MCF 10A (cell line): ENCODE measurements at regions not wholly inside any gene's neighbourhood (a gene's known extent, or its start where the extent isn't known, plus 50 kb on each side); places are given as distances from the start of the nearest gene placed in this dataset.
"Not testable (repeated sequence)": the region's sequence is repeated elsewhere in the genome, so short reads cannot be mapped to it uniquely, and the experiment has no call there.

ENCODE experiments used
- BruUV-seq: library from RNA; stranded (reverse); fragments of 400-500 nt; replicated peaks from 2 replicates; lab custom pipeline; 2021; lab: Mats Ljungman, UMichigan
- CTCF ChIA-PET: fragments of 300-600 bp; sonication (Branson Sonifier 250); formaldehyde crosslinking; extraction: SDS; loops from one replicate; lab custom pipeline; 2021; ENCODE audit warnings: antibody characterized with exemption, inconsistent platforms; lab: Yijun Ruan, JAX
- POLR2A ChIA-PET: fragments of 300-600, 350-650 bp; sonication (Branson Sonifier 250); formaldehyde crosslinking; extraction: SDS; loops from one replicate; lab custom pipeline; 2020; ENCODE audit warnings: antibody characterized with exemption, inconsistent platforms; lab: Yijun Ruan, JAX
- DNase-seq: peaks from one replicate; pipeline ENCODE4 v3.0.0-alpha.2; 2018; ENCODE audit not compliant: unreplicated experiment
- H3K27ac Mint-ChIP-seq: one replicate; pipeline ENCODE4 v1.8.0; 2022; ENCODE audit warnings: mild to moderate bottlenecking, low read depth, mixed read lengths; ENCODE audit not compliant: unreplicated experiment
- H3K27me3 Mint-ChIP-seq: one replicate; pipeline ENCODE4 v1.8.0; 2022; ENCODE audit warnings: mixed read lengths; ENCODE audit not compliant: insufficient read depth, unreplicated experiment
- H3K36me3 Mint-ChIP-seq: one replicate; pipeline ENCODE4 v1.8.0; 2022; ENCODE audit warnings: mild to moderate bottlenecking, moderate library complexity, mixed read lengths; ENCODE audit not compliant: insufficient read depth, unreplicated experiment
- H3K4me1 Mint-ChIP-seq: one replicate; pipeline ENCODE4 v1.8.0; 2022; ENCODE audit warnings: mixed read lengths; ENCODE audit not compliant: insufficient read depth, unreplicated experiment
- H3K4me3 Mint-ChIP-seq: one replicate; pipeline ENCODE4 v1.8.0; 2022; ENCODE audit warnings: mild to moderate bottlenecking, moderate library complexity, mixed read lengths; ENCODE audit not compliant: unreplicated experiment
- H3K9me3 Mint-ChIP-seq: one replicate; pipeline ENCODE4 v1.8.0; 2022; ENCODE audit warnings: mixed read lengths; ENCODE audit not compliant: unreplicated experiment
- intact Hi-C: fragments of 100-400 bp; cut with micrococcal nuclease; formaldehyde crosslinking; loops from 2 replicates; pipeline ENCODE4 v1.14.1; 2022
- TF ChIP-seq, protein P1 (sequence below): fragments of 200-600 bp; IDR thresholded peaks from one replicate; pipeline ENCODE4 v1.8.0; 2022; ENCODE audit warnings: antibody characterized with exemption, mild to moderate bottlenecking; ENCODE audit not compliant: unreplicated experiment

DNA sequence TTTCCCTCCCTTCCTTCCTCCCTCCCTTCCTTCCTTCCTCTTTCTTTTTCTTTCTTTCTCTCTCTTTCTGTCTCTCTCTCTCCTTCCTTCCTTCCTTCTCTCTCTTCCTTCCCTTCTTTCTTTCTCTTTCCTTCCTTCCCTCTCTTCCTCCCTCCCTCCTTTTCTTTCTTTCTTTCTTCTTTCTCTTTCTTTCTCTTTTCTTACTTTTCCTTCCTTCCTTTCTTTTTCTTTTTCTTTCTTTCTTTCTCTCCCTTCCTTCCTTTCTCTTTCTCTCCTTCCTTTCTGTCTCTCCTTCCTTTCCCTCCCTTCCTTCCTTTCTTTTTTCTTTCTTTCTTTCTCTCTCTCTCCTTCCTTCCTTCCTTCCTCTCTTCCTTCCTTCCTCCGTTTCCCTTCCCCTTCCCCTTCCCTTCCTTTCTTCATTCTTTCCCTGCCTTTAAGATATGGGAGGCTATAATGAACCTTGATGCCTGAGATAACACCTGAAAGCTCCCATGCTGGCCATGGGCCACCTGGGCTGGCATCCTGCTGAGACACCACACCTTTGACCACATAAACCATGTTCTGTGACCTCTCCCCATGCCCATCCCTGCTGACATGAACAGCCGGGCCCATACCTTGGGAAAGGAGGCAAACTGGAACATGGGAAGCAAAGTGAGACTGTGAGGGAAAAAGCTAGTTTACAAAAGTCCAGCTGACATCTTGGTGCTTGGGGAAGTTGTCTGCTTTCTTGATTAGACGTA, 197.8 kb upstream of the ZNF618 start:
- POLR2A ChIA-PET = no interaction called here
- peaks cover 12% of the 10 kb centered on the region for H3K4me1 Mint-ChIP-seq
- intact Hi-C loops = no loop called here
- BruUV-seq = no TSS peak
- CTCF ChIA-PET = interaction anchor here (0.6 to 1.0 kb wide), 5 partner anchors 23 to 613 kb away, joined by 3 to 5 read pairs (median 3); no protein-coding TSS in a partner anchor
- H3K27ac Mint-ChIP-seq = no peak overlapping the region
- H3K27me3 Mint-ChIP-seq = no peaks in the 10 kb centered on the region
- TF ChIP-seq, protein P1, sequence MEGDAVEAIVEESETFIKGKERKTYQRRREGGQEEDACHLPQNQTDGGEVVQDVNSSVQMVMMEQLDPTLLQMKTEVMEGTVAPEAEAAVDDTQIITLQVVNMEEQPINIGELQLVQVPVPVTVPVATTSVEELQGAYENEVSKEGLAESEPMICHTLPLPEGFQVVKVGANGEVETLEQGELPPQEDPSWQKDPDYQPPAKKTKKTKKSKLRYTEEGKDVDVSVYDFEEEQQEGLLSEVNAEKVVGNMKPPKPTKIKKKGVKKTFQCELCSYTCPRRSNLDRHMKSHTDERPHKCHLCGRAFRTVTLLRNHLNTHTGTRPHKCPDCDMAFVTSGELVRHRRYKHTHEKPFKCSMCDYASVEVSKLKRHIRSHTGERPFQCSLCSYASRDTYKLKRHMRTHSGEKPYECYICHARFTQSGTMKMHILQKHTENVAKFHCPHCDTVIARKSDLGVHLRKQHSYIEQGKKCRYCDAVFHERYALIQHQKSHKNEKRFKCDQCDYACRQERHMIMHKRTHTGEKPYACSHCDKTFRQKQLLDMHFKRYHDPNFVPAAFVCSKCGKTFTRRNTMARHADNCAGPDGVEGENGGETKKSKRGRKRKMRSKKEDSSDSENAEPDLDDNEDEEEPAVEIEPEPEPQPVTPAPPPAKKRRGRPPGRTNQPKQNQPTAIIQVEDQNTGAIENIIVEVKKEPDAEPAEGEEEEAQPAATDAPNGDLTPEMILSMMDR = no peak
- no peaks in the 10 kb centered on the region for H3K9me3 Mint-ChIP-seq
- no peaks in the 10 kb centered on the region for H3K36me3 Mint-ChIP-seq
- H3K4me3 Mint-ChIP-seq = no peak overlapping the region
- no peak for DNase-seq

DNA sequence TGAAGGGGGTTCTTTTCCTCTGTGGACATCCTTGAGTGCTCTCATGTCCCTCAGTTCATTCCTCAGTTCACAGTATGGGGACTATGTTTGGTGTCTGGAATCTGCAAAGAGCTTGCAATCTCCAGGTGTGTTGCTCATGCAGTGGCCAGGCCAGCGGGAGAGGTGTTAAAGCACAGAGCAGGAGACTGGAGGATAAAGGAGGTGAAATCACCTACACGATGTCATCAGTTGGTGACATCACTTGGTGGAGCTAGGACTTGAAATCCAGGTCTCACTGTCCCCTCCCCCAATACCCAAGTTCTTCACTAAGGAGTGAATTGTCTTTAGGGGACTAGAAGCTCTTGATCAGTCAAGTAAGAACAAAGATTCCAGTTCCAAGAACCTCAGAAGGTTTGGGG, 197.3 kb upstream of the ZNF618 start:
- POLR2A ChIA-PET = no interaction called here
- TF ChIP-seq, protein P1 = no peak
- intact Hi-C loops = no loop called here
- DNase-seq = no peak
- no peaks in the 10 kb centered on the region for H3K9me3 Mint-ChIP-seq
- H3K27ac Mint-ChIP-seq = no peak overlapping the region
- CTCF ChIA-PET = interaction anchor here (0.6 to 1.0 kb wide), 5 partner anchors 23 to 612 kb away, joined by 3 to 5 read pairs (median 3); no protein-coding TSS in a partner anchor
- BruUV-seq = no TSS peak
- no peaks in the 10 kb centered on the region for H3K36me3 Mint-ChIP-seq
- H3K4me3 Mint-ChIP-seq = no peak overlapping the region
- H3K27me3 Mint-ChIP-seq = peaks cover 3% of the 10 kb centered on the region
- H3K4me1 Mint-ChIP-seq = peaks cover 7% of the 10 kb centered on the region

- POLR2A ChIA-PET = no interaction called here
- Mint-ChIP-seq H3K27ac (no peak overlapping the region), H3K9me3 (no peaks in the 10 kb centered on the region)
Measured at GRCh38 chr9:113682297-113682771, 193.8 kb upstream of the ZNF618 start.

DNA sequence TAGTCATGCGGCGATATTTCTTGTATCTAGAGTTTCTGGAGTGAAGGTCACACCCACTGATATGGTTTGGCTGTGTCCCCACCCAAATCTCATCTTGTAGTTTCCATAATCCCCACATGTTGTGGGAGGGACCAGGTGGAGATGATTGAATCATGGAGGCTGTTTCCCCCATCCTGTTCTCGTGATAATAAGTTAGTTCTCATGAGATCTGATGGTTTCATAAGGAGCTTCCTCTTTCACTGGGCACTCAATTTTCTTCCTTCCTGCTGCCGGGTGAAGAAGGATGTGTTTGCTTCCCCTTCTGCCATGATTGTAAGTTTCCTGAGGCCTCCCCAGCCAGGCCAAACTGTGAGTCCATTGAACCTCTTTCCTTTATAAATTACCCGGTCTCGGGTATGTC, 190.5 kb upstream of the ZNF618 start:
- intact Hi-C loops, POLR2A ChIA-PET: not testable (repeated sequence)

More at GRCh38 chr9:113682297-113682771, 193.8 kb upstream of the ZNF618 start:
- peaks cover 5% of the 10 kb centered on the region for H3K4me1 Mint-ChIP-seq
- no peaks in the 10 kb centered on the region for H3K36me3 Mint-ChIP-seq
- intact Hi-C loops = loop anchor here (1.0 to 2.0 kb wide), 2 partner anchors 280 to 351 kb away; no protein-coding TSS in a partner anchor
- H3K4me3 Mint-ChIP-seq = no peak overlapping the region
- DNase-seq = peak; percentile 76
- H3K27me3 Mint-ChIP-seq = peaks cover 35% of the 10 kb centered on the region
- TF ChIP-seq, protein P1 = peak; percentile 93
- no TSS peak for BruUV-seq
- CTCF ChIA-PET = interaction anchor here (0.6 to 2.2 kb wide), 23 partner anchors 9 to 342 kb away, joined by 3 to 11 read pairs (median 4); partner anchors contain the start of genes POLE3 and ZNF618

More for the DNA sequence above, 190.5 kb upstream of the ZNF618 start:
- H3K27ac Mint-ChIP-seq, H3K4me3 Mint-ChIP-seq, H3K9me3 Mint-ChIP-seq, BruUV-seq, H3K4me1 Mint-ChIP-seq, DNase-seq, H3K36me3 Mint-ChIP-seq: not testable (repeated sequence)
- H3K27me3 Mint-ChIP-seq = peaks cover 42% of the 10 kb centered on the region
- CTCF ChIA-PET = interaction anchor here (0.5 kb wide), 1 partner anchor 614 kb away, joined by 3 read pairs; no protein-coding TSS in a partner anchor
